ENCODE measurements at regions not wholly inside any gene's neighbourhood (a gene's known extent, or its start where the extent isn't known, plus 50 kb on each side); places are given as distances from the start of the nearest gene placed in this dataset.

DNA sequence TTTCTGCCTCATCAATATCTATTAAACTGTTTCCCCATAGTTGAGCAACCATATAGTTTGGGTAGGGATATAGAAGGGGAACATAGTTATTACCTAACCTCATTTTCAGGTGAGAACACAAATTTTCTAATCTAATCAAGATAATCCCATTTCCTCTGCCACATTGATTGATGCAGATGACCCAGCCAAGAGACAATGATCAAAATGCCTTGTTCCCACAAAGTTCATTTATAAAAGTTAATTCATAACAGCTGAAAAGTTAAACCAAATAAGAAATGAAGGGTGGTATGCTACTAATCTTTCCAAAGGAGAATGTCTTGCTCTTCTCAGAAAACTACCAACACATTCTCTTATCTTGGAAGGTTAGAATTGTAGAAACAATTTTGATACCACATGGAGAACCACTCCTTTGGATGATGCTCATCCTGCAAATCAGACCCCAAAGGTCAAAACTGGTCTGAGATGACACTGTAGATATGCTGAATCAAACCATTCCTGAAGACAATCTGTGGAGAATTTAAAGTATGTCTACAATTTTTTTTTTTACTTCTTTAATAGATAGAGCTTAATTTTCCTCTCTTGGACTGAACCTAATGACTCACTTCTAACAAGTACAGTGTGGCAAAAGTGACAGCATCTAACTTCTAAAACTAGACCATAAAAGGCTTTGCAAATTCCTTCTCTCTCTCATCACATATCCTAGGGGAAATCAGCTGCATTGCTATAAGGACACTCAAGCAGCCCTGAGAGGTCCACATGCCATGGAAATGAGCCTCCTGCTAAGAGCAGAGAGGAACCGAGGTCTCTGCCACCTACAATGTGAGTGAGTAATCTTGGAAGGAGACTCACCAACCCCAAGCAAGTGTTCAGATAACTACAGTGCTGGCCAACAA, 586.7 kb upstream of the TUSC1 start:
- intact Hi-C loops (cut with DNase I) = no loop called here
- Histone ChIP-seq H3K27ac (no peak overlapping the region), H3K36me3 (no peaks in the 10 kb centered on the region), H3K4me1 (no peaks in the 10 kb centered on the region), H3K27me3 (no peaks in the 10 kb centered on the region), H3K9me3 (no peaks in the 10 kb centered on the region), H3K4me3 (no peak overlapping the region)
- TF ChIP-seq, protein P1, sequence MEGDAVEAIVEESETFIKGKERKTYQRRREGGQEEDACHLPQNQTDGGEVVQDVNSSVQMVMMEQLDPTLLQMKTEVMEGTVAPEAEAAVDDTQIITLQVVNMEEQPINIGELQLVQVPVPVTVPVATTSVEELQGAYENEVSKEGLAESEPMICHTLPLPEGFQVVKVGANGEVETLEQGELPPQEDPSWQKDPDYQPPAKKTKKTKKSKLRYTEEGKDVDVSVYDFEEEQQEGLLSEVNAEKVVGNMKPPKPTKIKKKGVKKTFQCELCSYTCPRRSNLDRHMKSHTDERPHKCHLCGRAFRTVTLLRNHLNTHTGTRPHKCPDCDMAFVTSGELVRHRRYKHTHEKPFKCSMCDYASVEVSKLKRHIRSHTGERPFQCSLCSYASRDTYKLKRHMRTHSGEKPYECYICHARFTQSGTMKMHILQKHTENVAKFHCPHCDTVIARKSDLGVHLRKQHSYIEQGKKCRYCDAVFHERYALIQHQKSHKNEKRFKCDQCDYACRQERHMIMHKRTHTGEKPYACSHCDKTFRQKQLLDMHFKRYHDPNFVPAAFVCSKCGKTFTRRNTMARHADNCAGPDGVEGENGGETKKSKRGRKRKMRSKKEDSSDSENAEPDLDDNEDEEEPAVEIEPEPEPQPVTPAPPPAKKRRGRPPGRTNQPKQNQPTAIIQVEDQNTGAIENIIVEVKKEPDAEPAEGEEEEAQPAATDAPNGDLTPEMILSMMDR (IDR thresholded peaks at IDR 0.05) = no peak
- TF ChIP-seq POLR2A (IDR thresholded peaks at IDR 0.05) = no peak
- no peak for DNase-seq
- 67 to 71% methylated on average over 1 of the region's 1 CpG for WGBS, 2 donors

DNA sequence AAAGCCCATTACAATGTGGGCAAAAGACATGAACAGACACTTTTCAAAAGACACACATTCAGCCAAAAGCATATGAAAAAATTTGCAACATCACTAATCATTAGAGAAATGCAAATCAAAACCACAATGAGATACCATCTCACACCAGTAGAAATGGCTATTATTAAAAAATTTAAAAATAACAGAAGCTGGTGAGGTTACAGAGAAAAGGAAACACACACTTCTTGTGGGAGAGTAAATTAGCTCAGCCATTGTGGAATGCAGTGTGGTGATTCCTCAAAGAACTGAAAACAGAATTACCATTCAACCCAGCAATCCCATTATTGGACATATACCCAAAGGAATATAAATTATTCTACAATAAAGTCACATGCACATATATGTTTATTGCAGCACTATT, 585.2 kb upstream of the TUSC1 start:
- intact Hi-C loops (cut with DNase I) = no loop called here
- Histone ChIP-seq H3K36me3 (no peaks in the 10 kb centered on the region), H3K27me3 (no peaks in the 10 kb centered on the region), H3K9me3 (no peaks in the 10 kb centered on the region), H3K4me1 (no peaks in the 10 kb centered on the region), H3K27ac (no peak overlapping the region), H3K4me3 (no peak overlapping the region)
- TF ChIP-seq, protein P1 (IDR thresholded peaks at IDR 0.05) = no peak
- no peak for TF ChIP-seq POLR2A (IDR thresholded peaks at IDR 0.05)
- no peak for DNase-seq

DNA sequence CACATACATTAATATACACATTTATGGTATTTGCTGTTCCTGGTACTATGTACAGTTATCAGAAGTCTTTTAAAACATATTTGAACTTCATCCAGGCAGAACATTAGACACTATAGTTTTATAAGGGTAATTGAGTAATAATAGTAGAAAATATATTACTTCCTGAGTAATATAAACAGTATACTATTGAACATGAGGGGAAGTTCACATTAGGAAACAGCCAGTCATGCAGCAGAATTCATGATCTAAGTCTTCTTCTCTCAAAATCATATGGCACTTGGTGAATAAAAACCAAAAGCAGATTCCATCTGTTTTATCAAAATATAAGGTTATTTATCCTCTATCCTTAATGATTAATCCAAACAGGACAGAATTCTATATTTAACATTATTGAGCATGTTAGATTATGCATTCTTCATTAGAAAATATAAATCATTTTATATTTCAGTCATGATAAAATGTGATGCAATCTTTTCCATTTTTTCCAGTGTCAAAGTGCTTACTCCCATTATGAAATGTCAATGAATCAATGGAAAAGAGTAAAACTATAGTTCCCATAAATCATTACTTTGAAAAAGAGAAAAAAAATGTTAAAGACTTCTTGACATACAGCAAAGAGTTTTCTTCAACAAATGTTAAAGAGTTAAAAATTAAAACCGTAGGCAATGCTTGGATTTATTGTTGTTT, 584.3 kb upstream of the TUSC1 start:
- Histone ChIP-seq H3K4me3 (no peak overlapping the region), H3K9me3 (no peaks in the 10 kb centered on the region), H3K27ac (no peak overlapping the region), H3K27me3 (no peaks in the 10 kb centered on the region), H3K36me3 (no peaks in the 10 kb centered on the region), H3K4me1 (no peaks in the 10 kb centered on the region)
- intact Hi-C loops (cut with DNase I) = no loop called here
- WGBS, 2 donors = 50 to 67% methylated on average over 1 of the region's 1 CpG
- TF ChIP-seq, protein P1 (IDR thresholded peaks at IDR 0.05) = no peak
- TF ChIP-seq POLR2A (IDR thresholded peaks at IDR 0.05) = no peak
- no peak for DNase-seq

DNA sequence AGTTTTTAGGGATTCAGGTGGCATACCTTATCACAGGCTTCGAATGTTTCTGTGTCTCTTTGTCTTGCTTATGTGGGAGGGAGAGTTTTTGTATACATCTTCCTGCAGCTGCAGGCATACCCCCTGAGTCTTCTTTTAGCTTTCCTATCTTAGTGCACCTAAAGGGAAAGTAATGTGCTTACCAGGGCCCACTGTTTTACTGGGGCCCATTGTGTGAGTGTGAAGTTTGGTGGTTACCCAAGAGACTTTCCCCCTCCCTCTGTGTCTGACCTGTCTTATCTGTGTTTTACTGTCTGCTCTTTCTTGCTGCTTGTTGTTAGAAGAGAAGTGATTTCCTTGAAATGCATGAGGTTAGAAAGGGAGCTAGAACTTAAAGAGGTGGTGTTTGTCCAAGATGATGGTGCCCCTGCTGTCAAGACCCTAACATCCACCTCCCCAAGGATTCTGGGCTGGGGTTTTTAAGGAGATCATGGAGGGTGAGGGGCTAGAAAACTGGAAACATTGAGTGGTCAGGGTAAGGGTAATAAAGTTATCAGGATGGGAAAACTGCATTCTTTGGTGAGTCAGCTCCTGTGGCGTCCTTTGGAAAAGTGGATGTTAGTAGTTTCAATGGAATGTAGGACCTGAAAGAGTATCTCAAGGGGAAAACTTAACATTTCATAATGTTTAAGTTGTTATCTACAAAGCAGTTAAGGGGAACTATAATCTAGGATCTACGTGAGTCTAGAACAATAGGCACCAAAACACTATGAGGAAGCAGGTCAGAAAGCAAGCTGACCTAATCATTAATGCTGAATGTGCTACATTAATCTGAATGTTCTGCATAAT, 583.5 kb upstream of the TUSC1 start:
- intact Hi-C loops (cut with DNase I) = no loop called here
- Histone ChIP-seq H3K4me1 (no peaks in the 10 kb centered on the region), H3K36me3 (no peaks in the 10 kb centered on the region), H3K27ac (no peak overlapping the region), H3K9me3 (no peaks in the 10 kb centered on the region), H3K27me3 (no peaks in the 10 kb centered on the region), H3K4me3 (no peak overlapping the region)
- no peak for TF ChIP-seq POLR2A (IDR thresholded peaks at IDR 0.05)
- TF ChIP-seq, protein P1 (IDR thresholded peaks at IDR 0.05) = no peak
- DNase-seq = no peak
- WGBS, 2 donors = 36 to 60% methylated on average over 3 of the region's 3 CpGs
